ENCODE measurements at regions not wholly inside any gene's neighbourhood (a gene's known extent, or its start where the extent isn't known, plus 50 kb on each side); places are given as distances from the start of the nearest gene placed in this dataset.

DNA sequence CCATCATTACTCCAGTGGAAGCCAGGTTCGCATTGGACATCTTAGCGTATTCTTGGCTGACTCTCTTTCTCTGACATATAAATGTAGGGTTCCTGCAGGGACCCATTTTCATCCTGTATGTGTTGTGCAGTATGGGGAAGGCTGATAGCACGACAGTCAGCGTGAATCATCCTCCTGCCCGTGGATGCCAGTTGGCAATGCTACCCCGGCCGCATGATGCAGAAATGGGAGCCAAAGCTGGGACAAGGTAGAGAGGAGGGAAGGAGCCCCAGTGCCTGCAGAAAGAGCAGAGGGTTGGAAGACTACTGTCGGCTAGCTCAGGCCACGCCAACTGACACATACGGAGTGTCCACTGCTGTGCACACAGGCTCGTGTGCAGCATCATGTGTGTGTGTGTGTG, 251.6 kb downstream of the SKAP2 start:
- DNase-seq: no peak

- DNase-seq: no peak
Observed at GRCh38 chr7:26614503-26614902, 249.9 kb downstream of the SKAP2 start.

- no peak for DNase-seq
Observed at GRCh38 chr7:26616235-26616634, 248.2 kb downstream of the SKAP2 start.

GRCh38 chr7:26617066-26617465, 247.3 kb downstream of the SKAP2 start:
- no peak for DNase-seq

Data from stimulated activated naive CD4-positive, alpha-beta T cell (primary cell).